CD4-positive, alpha-beta T cell treated with Interleukin-4 for 4 hours (primary cell): ENCODE measurements at regions not wholly inside any gene's neighbourhood (a gene's known extent, or its start where the extent isn't known, plus 50 kb on each side); places are given as distances from the start of the nearest gene placed in this dataset.

Experiments used
- DNase-seq: peaks from one replicate; pipeline ENCODE4 v3.0.0-alpha.2; 2020

- no peak for DNase-seq
These were observed 95.1 kb upstream of the SOD1 start for GRCh38 chr21:31564439-31564838.

GRCh38 chr21:31560479-31560878 lies 99.0 kb upstream of the SOD1 start:
- DNase-seq, result no peak

- DNase-seq, result peak; percentile 93
These were observed 99.9 kb upstream of the SOD1 start for GRCh38 chr21:31559368-31560119.

- DNase-seq, result peak; percentile 92
These were observed 100.5 kb upstream of the SOD1 start for GRCh38 chr21:31558962-31559367.

- peak; percentile 8 for DNase-seq
These were observed 101.1 kb upstream of the SOD1 start for GRCh38 chr21:31558189-31558961.

GRCh38 chr21:31557421-31558188 lies 101.9 kb upstream of the SOD1 start:
- DNase-seq, result no peak

- no peak for DNase-seq
These were observed 102.8 kb upstream of the SOD1 start for GRCh38 chr21:31556662-31557061.

GRCh38 chr21:31555741-31556191 lies 103.7 kb upstream of the SOD1 start:
- no peak for DNase-seq

- peak; percentile 25 for DNase-seq
These were observed 104.9 kb upstream of the SOD1 start for GRCh38 chr21:31554511-31555022.

- DNase-seq, result no peak
These were observed 105.6 kb upstream of the SOD1 start for GRCh38 chr21:31553926-31554325.

GRCh38 chr21:31553461-31553860 lies 106.0 kb upstream of the SOD1 start:
- DNase-seq, result no peak

- DNase-seq, result no peak
These were observed 106.7 kb upstream of the SOD1 start for GRCh38 chr21:31552826-31553225.

- no peak for DNase-seq
These were observed 109.4 kb upstream of the SOD1 start for GRCh38 chr21:31550070-31550469.

- no peak for DNase-seq
These were observed 110.8 kb upstream of the SOD1 start for GRCh38 chr21:31548688-31549087.

- no peak for DNase-seq
These were observed 112.9 kb upstream of the SOD1 start for GRCh38 chr21:31546443-31547170.

- DNase-seq, result no peak
These were observed 114.5 kb upstream of the SOD1 start for GRCh38 chr21:31545036-31545435.

GRCh38 chr21:31543191-31543590 lies 116.3 kb upstream of the SOD1 start:
- DNase-seq, result no peak

GRCh38 chr21:31538816-31539215 lies 120.7 kb upstream of the SOD1 start:
- DNase-seq, result no peak

GRCh38 chr21:31537872-31538576 lies 121.5 kb upstream of the SOD1 start:
- DNase-seq, result no peak

- DNase-seq, result no peak
These were observed 123.4 kb upstream of the SOD1 start for GRCh38 chr21:31536138-31536537.

GRCh38 chr21:31531967-31532366 lies 127.5 kb upstream of the SOD1 start:
- DNase-seq, result no peak
